ENCODE measurements at regions not wholly inside any gene's neighbourhood (a gene's known extent, or its start where the extent isn't known, plus 50 kb on each side); places are given as distances from the start of the nearest gene placed in this dataset.

DNA sequence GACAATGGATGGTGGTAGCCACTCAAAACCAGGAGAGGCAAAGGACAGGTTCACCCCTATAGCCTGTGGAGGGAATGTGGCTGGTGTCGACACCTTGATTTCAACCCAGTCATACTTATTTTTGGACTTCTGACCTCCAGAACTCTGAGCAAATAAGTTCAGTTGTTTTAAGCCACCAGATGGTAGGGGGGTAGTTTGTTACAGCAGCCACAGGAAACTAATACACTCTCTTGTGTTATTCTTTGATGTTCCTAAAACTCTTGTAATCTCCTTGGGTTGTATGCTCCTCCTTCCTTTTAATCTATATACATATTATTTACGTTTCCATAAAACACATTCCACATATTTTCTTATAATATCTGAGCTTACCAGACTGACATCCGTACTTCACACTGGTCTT lies 65.9 kb downstream of the ZBTB18 start:
- Histone ChIP-seq H3K27me3 (ENCODE audit: insufficient read depth, low read length) (0 out of 2 replicates have a peak, but pooled peaks cover 5% of the 10 kb centered on the region), H3K9ac (ENCODE audit: low read length) (no peak overlapping the region), H2AFZ (ENCODE audit: low read length) (no peak overlapping the region), H3K79me2 (ENCODE audit: insufficient read depth, low read length) (no peaks in the 10 kb centered on the region), H3F3A (ENCODE audit: insufficient read depth, low read length) (no peaks in the 10 kb centered on the region), H3K27ac (ENCODE audit: low read depth, low read length, poor library complexity, severe bottlenecking) (no peak overlapping the region), H3K4me3 (ENCODE audit: low read depth, low read length, poor library complexity, severe bottlenecking) (no peak overlapping the region), H4K20me1 (ENCODE audit: insufficient read depth, low read length) (no peaks in the 10 kb centered on the region), H3K36me3 (ENCODE audit: insufficient read depth, low read length) (no peaks in the 10 kb centered on the region), H3K4me1 (ENCODE audit: insufficient read depth, low read length, severe bottlenecking) (no peaks in the 10 kb centered on the region), H3K9me3 (ENCODE audit: low read length) (no peaks in the 10 kb centered on the region), H3K9me2 (ENCODE audit: low read depth, low read length) (no peaks in the 10 kb centered on the region), H3K4me2 (ENCODE audit: low read length) (no peak overlapping the region)
- TF ChIP-seq EZH2 (IDR thresholded peaks at IDR 0.05; ENCODE audit: borderline replicate concordance, low read length) = no peak
- TF ChIP-seq, protein P1, sequence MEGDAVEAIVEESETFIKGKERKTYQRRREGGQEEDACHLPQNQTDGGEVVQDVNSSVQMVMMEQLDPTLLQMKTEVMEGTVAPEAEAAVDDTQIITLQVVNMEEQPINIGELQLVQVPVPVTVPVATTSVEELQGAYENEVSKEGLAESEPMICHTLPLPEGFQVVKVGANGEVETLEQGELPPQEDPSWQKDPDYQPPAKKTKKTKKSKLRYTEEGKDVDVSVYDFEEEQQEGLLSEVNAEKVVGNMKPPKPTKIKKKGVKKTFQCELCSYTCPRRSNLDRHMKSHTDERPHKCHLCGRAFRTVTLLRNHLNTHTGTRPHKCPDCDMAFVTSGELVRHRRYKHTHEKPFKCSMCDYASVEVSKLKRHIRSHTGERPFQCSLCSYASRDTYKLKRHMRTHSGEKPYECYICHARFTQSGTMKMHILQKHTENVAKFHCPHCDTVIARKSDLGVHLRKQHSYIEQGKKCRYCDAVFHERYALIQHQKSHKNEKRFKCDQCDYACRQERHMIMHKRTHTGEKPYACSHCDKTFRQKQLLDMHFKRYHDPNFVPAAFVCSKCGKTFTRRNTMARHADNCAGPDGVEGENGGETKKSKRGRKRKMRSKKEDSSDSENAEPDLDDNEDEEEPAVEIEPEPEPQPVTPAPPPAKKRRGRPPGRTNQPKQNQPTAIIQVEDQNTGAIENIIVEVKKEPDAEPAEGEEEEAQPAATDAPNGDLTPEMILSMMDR (IDR thresholded peaks at IDR 0.05; ENCODE audit: low read length) = no peak

DNA sequence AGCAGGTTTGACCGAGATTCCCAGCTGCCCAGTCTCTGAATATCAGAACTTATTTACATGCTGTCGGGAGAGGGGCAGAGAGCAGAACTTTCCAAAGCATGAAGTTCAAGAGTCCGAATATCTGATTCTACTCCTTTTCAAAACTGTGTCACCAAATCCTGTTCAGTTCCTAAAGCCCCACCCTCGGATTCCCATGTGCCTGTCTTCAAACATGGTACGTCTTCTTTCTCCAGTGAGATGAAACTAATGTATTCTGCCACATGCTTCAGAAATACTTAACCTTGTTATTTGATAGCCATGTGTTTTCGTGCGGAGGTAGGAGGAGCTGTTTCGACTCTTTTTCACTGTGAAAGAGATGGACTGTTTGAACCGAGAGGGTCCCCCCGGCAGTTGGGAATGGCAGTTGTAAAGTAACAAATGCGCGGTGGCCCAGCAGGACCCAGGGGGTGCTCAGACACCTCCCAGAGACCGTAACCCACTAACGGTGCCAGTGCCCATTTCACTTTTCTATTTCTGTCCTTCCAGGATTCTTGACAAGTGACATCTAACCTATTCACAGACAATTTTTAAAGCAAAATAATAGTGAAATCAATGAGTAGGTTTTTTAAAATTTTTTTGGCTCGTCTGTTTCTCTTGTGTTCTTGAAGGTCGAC lies 67.2 kb downstream of the ZBTB18 start:
- Histone ChIP-seq H3F3A (ENCODE audit: insufficient read depth, low read length) (no peaks in the 10 kb centered on the region), H3K9me3 (ENCODE audit: low read length) (no peaks in the 10 kb centered on the region), H3K9me2 (ENCODE audit: low read depth, low read length) (no peaks in the 10 kb centered on the region), H3K36me3 (ENCODE audit: insufficient read depth, low read length) (no peaks in the 10 kb centered on the region), H3K4me3 (ENCODE audit: low read depth, low read length, poor library complexity, severe bottlenecking) (no peak overlapping the region), H3K4me2 (ENCODE audit: low read length) (no peak overlapping the region), H3K79me2 (ENCODE audit: insufficient read depth, low read length) (no peaks in the 10 kb centered on the region), H2AFZ (ENCODE audit: low read length) (no peak overlapping the region), H3K4me1 (ENCODE audit: insufficient read depth, low read length, severe bottlenecking) (no peaks in the 10 kb centered on the region), H3K27ac (ENCODE audit: low read depth, low read length, poor library complexity, severe bottlenecking) (no peak overlapping the region), H4K20me1 (ENCODE audit: insufficient read depth, low read length) (no peaks in the 10 kb centered on the region), H3K27me3 (ENCODE audit: insufficient read depth, low read length) (0 out of 2 replicates have a peak, but pooled peaks cover 5% of the 10 kb centered on the region), H3K9ac (ENCODE audit: low read length) (no peak overlapping the region)
- TF ChIP-seq, protein P1 (IDR thresholded peaks at IDR 0.05; ENCODE audit: low read length) = no peak
- TF ChIP-seq EZH2 (IDR thresholded peaks at IDR 0.05; ENCODE audit: borderline replicate concordance, low read length) = no peak

DNA sequence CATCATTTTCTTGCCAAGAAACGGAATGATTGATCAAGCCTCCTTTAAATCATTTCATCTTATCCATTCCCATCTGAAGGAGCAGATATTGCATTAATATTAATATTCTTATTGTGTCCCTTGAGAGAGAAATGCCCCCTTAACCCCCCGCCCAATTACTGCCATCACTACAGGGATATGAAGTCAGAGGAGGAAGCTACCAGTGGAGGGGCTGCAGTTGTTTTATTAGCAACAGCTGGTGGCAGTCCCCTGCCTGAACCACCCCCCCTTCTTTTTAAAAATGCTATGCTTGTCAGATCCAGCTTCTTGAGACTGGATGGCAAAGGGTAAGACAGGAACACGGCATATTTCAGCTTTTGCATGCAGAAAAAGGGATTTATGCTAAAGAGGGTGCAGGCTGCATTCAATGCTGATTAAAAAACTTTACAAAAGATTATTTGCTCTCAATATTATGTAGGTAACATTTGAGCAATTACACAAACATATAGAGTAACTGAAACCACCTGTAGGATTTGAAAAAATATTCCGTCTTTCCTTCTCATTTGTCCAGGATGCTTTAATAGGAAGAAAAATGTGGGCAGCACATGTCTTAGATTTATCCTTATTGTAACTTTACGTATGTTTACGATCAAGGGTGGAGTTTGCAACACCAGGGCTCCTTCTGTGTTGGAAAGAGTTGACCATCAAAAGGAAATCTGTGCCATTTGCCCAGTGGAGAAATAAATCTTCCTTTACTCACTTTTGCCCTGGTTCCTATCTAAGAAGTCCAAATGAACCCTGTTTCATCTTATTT lies 77.7 kb downstream of the ZBTB18 start:
- Histone ChIP-seq H3K27ac (ENCODE audit: low read depth, low read length, poor library complexity, severe bottlenecking) (no peak overlapping the region), H3K36me3 (ENCODE audit: insufficient read depth, low read length) (no peaks in the 10 kb centered on the region), H3K4me3 (ENCODE audit: low read depth, low read length, poor library complexity, severe bottlenecking) (no peak overlapping the region), H3K9me2 (ENCODE audit: low read depth, low read length) (no peaks in the 10 kb centered on the region), H3K27me3 (ENCODE audit: insufficient read depth, low read length) (no peaks in the 10 kb centered on the region), H4K20me1 (ENCODE audit: insufficient read depth, low read length) (no peaks in the 10 kb centered on the region), H3K9ac (ENCODE audit: low read length) (no peak overlapping the region), H2AFZ (ENCODE audit: low read length) (no peak overlapping the region), H3F3A (ENCODE audit: insufficient read depth, low read length) (no peaks in the 10 kb centered on the region), H3K9me3 (ENCODE audit: low read length) (no peaks in the 10 kb centered on the region), H3K79me2 (ENCODE audit: insufficient read depth, low read length) (no peaks in the 10 kb centered on the region), H3K4me2 (ENCODE audit: low read length) (no peak overlapping the region), H3K4me1 (ENCODE audit: insufficient read depth, low read length, severe bottlenecking) (no peaks in the 10 kb centered on the region)
- TF ChIP-seq, protein P1 (IDR thresholded peaks at IDR 0.05; ENCODE audit: low read length) = no peak
- no peak for TF ChIP-seq EZH2 (IDR thresholded peaks at IDR 0.05; ENCODE audit: borderline replicate concordance, low read length)
